AG04449 (cell line): ENCODE measurements at regions not wholly inside any gene's neighbourhood (a gene's known extent, or its start where the extent isn't known, plus 50 kb on each side); places are given as distances from the start of the nearest gene placed in this dataset.
"Not testable (repeated sequence)": the region's sequence is repeated elsewhere in the genome, so short reads cannot be mapped to it uniquely, and the experiment has no call there.

Source experiments
- CTCF ChIA-PET: fragments of 350-600 bp; formaldehyde crosslinking; extraction: SDS; loops from one replicate; lab custom pipeline; 2021; ENCODE audit warnings: antibody characterized with exemption; lab: Yijun Ruan, JAX
- POLR2A ChIA-PET: fragments of 400-600, 350-600 bp; formaldehyde crosslinking; extraction: SDS; loops from one replicate; lab custom pipeline; 2020; ENCODE audit warnings: antibody characterized with exemption, inconsistent platforms; lab: Yijun Ruan, JAX
- DNase-seq: peaks from one replicate; pipeline ENCODE4 v3.0.0-alpha.2; 2010; ENCODE audit warnings: low read depth, low spot score
- H3K4me3 ChIP-seq: 2 replicates; pipeline ENCODE4 v1.5.1; 2011; ENCODE audit warnings: low read depth, mild to moderate bottlenecking, control low read depth, low read length
- CTCF ChIP-seq: IDR thresholded peaks from one replicate; pipeline ENCODE4 v1.5.1; 2011; ENCODE audit warnings: mild to moderate bottlenecking, moderate library complexity, low read length, control low read depth, inconsistent platforms; ENCODE audit not compliant: insufficient read depth; ENCODE audit errors: missing control alignments

DNA sequence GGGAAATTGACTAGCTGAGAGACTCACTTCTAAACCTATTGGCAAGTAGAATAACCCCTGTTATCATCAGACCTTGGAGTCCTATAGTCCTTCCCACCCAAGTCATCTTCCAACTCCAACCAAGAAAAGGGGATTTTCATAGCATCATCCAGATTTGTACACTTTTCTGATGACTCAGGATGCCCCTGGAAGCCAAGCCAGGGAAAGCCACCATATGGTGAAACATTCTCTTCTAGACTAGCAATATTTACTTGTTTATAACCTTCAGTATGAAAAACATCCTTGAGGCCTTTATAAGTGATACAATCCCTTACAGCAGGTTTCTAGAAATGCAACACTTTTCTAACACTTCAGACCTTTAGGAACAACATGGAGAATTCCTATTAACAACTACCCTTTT lies 618.8 kb upstream of the CDH11 start:
- POLR2A ChIA-PET: no interaction called here
- no peak for TF ChIP-seq CTCF
- CTCF ChIA-PET: no interaction called here
- H3K4me3 ChIP-seq: no peak overlapping the region
- DNase-seq: no peak

DNA sequence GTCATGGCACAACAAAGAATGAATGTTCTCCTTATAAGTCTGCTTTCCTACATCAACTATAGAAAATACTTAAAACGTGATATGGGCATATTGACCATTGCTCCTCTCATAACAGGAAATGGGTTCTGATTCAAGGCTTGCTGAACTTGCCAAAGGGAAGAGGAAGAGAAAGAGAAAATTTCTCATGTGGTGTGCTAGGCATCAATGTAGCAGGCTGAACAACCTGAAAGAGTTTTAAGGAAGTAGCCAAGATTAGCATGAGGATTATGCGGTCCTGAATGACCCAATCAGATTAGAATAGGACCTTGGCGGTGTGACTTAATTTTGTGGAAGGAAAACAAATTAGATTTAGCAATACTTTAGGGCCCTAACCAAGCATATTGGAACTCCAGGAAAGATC lies 617.7 kb upstream of the CDH11 start:
- CTCF ChIA-PET: no interaction called here
- DNase-seq: no peak
- POLR2A ChIA-PET: no interaction called here
- no peak for TF ChIP-seq CTCF
- H3K4me3 ChIP-seq: no peak overlapping the region

DNA sequence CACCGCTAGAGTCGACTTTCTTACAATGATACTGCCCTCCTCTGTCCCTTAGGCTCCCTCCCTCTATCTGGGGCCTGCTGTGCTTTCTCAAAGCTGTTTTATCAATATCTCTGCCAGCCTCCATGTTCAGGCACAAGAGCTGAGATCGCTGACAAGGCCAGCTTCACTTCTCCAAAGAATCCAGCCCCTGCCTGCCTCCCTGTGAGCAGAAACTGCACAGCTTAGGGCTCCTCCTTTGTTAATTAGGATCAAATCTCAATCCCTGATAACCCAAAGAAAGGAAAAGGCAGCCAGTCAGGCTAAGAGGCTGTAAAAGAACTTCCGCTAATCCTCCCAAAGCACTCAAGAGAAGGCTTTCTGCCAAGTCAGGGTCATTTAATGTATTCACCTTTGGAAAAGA lies 616.0 kb upstream of the CDH11 start:
- H3K4me3 ChIP-seq: no peak overlapping the region
- POLR2A ChIA-PET: no interaction called here

DNA sequence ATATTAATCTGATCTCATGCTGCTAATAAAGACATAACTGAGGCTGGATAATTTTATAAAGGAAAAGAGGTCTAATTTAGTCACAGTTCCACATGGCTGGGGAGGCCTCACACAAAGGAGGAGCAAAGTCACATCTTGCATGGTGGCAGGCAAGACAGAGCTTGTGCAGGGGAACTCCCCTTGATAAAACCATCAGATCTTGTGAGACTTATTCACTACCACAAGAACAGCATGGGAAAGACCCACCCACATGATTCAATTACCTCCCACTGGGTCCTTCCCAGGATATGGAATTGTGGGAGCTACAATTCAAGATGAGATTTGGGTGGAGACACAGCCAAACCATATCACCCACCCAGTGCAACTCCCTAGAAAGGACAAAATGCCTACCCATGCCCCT lies 613.8 kb upstream of the CDH11 start:
- CTCF ChIA-PET, DNase-seq, H3K4me3 ChIP-seq, POLR2A ChIA-PET: not testable (repeated sequence)

More for the DNA sequence above, 616.0 kb upstream of the CDH11 start:
- no peak for DNase-seq
- CTCF ChIA-PET: no interaction called here
- TF ChIP-seq CTCF: no peak

DNA sequence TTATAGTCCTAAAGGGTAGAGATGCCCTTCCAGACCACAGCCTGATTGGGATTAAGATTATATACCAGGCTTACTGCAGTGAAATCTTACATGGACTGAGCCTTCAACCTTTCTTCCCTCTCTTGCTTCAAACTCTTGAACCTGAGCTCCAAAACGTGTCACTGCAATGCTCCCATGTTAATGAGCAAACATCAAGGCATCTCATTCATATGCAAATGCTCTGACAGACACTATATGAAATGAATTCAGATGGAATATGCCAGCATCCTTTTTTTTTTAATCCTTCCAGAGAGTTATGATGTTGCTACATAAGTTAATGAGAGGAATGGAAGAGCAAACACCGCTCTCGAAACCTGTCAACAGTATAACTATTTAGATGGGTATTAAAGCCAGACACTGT lies 611.9 kb upstream of the CDH11 start:
- no peak for TF ChIP-seq CTCF
- CTCF ChIA-PET: no interaction called here
- POLR2A ChIA-PET: no interaction called here
- no peak overlapping the region for H3K4me3 ChIP-seq
- DNase-seq: no peak

- H3K4me3 ChIP-seq: no peak overlapping the region
- TF ChIP-seq CTCF: no peak
- DNase-seq: no peak
- POLR2A ChIA-PET: no interaction called here
- CTCF ChIA-PET: no interaction called here
These were observed 610.0 kb upstream of the CDH11 start for GRCh38 chr16:65731833-65732232.

DNA sequence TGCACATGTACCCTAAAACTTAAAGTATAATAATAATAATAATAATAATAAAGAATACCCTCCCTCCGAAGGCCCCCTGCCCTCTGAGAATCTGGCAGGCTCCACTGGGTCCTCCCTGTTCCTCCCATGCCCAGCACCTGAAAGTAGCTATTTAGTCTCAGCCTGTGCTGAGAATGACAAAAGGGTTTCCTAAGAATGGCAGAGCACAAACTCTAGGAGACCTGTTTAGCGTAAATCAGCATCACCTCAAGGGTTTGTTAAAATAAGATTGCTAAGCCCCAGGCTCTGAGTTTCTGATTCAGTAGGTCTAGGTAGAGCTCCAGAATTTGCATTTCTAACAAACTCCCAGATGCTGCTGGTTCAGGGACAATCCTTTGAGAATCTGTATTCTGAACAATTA lies 606.8 kb upstream of the CDH11 start:
- H3K4me3 ChIP-seq: no peak overlapping the region
- no peak for DNase-seq
- ChIA-PET POLR2A (no interaction called here), CTCF (no interaction called here)
- no peak for TF ChIP-seq CTCF
